Stimulated activated naive CD8-positive, alpha-beta T cell treated with anti-CD3 and anti-CD28 coated beads, Interleukin-15, Interleukin-2, amounts not matched to agents 100 ng/mL and 50 ng/mL, for 24 hours (primary cell): ENCODE measurements at regions not wholly inside any gene's neighbourhood (a gene's known extent, or its start where the extent isn't known, plus 50 kb on each side); places are given as distances from the start of the nearest gene placed in this dataset.

Source experiments
- H3K27ac Mint-ChIP-seq: one replicate; pipeline ENCODE4 v1.8.0; 2021; ENCODE audit warnings: mild to moderate bottlenecking, mixed read lengths
- H3K27me3 Mint-ChIP-seq: one replicate; pipeline ENCODE4 v1.8.0; 2021; ENCODE audit warnings: mixed read lengths
- H3K36me3 Mint-ChIP-seq: one replicate; pipeline ENCODE4 v1.8.0; 2021; ENCODE audit warnings: low read depth, mixed read lengths
- H3K4me1 Mint-ChIP-seq: one replicate; pipeline ENCODE4 v1.8.0; 2021; ENCODE audit warnings: low read depth, mixed read lengths
- H3K4me3 Mint-ChIP-seq: one replicate; pipeline ENCODE4 v1.8.0; 2021; ENCODE audit warnings: mild to moderate bottlenecking, mixed read lengths
- H3K9me3 Mint-ChIP-seq: one replicate; pipeline ENCODE4 v1.8.0; 2021; ENCODE audit warnings: mixed read lengths

- Mint-ChIP-seq H3K4me3 (no peak overlapping the region), H3K27ac (no peak overlapping the region), H3K9me3 (no peaks in the 10 kb centered on the region), H3K36me3 (no peaks in the 10 kb centered on the region), H3K4me1 (no peaks in the 10 kb centered on the region), H3K27me3 (no peaks in the 10 kb centered on the region)
Measured at GRCh38 chr6:10276106-10276505, 138.8 kb downstream of the TFAP2A start.

GRCh38 chr6:10272591-10272990, 142.3 kb downstream of the TFAP2A start:
- no peak overlapping the region for H3K4me3 Mint-ChIP-seq
- H3K9me3 Mint-ChIP-seq = no peaks in the 10 kb centered on the region
- no peaks in the 10 kb centered on the region for H3K4me1 Mint-ChIP-seq
- peaks cover 4% of the 10 kb centered on the region for H3K27me3 Mint-ChIP-seq
- no peaks in the 10 kb centered on the region for H3K36me3 Mint-ChIP-seq
- H3K27ac Mint-ChIP-seq = no peak overlapping the region

- Mint-ChIP-seq H3K27me3 (peaks cover 8% of the 10 kb centered on the region), H3K36me3 (no peaks in the 10 kb centered on the region), H3K9me3 (no peaks in the 10 kb centered on the region), H3K4me1 (no peaks in the 10 kb centered on the region), H3K4me3 (no peak overlapping the region), H3K27ac (no peak overlapping the region)
Measured at GRCh38 chr6:10271982-10272381, 142.9 kb downstream of the TFAP2A start.

- H3K27me3 Mint-ChIP-seq = peaks cover 14% of the 10 kb centered on the region
- H3K36me3 Mint-ChIP-seq = no peaks in the 10 kb centered on the region
- no peaks in the 10 kb centered on the region for H3K4me1 Mint-ChIP-seq
- H3K27ac Mint-ChIP-seq = no peak overlapping the region
- H3K9me3 Mint-ChIP-seq = no peaks in the 10 kb centered on the region
- H3K4me3 Mint-ChIP-seq = no peak overlapping the region
Measured at GRCh38 chr6:10269814-10270472, 144.9 kb downstream of the TFAP2A start.

GRCh38 chr6:10268611-10269310, 146.1 kb downstream of the TFAP2A start:
- Mint-ChIP-seq H3K4me3 (no peak overlapping the region), H3K4me1 (no peaks in the 10 kb centered on the region), H3K27ac (no peak overlapping the region), H3K36me3 (no peaks in the 10 kb centered on the region), H3K9me3 (no peaks in the 10 kb centered on the region), H3K27me3 (peaks cover 14% of the 10 kb centered on the region)

GRCh38 chr6:10268111-10268510, 146.8 kb downstream of the TFAP2A start:
- no peaks in the 10 kb centered on the region for H3K4me1 Mint-ChIP-seq

GRCh38 chr6:10266462-10266861, 148.4 kb downstream of the TFAP2A start:
- Mint-ChIP-seq H3K9me3 (no peaks in the 10 kb centered on the region), H3K27me3 (peaks cover 14% of the 10 kb centered on the region), H3K4me3 (no peak overlapping the region), H3K27ac (no peak overlapping the region), H3K4me1 (no peaks in the 10 kb centered on the region), H3K36me3 (no peaks in the 10 kb centered on the region)

More at GRCh38 chr6:10268111-10268510, 146.8 kb downstream of the TFAP2A start:
- Mint-ChIP-seq H3K4me3 (no peak overlapping the region), H3K9me3 (no peaks in the 10 kb centered on the region), H3K27me3 (peaks cover 14% of the 10 kb centered on the region), H3K27ac (no peak overlapping the region), H3K36me3 (no peaks in the 10 kb centered on the region)

GRCh38 chr6:10266061-10266460, 148.8 kb downstream of the TFAP2A start:
- Mint-ChIP-seq H3K36me3 (no peaks in the 10 kb centered on the region), H3K9me3 (no peaks in the 10 kb centered on the region), H3K4me3 (no peak overlapping the region), H3K4me1 (no peaks in the 10 kb centered on the region), H3K27me3 (peaks cover 14% of the 10 kb centered on the region), H3K27ac (no peak overlapping the region)

- no peaks in the 10 kb centered on the region for H3K9me3 Mint-ChIP-seq
- H3K4me3 Mint-ChIP-seq = no peak overlapping the region
- H3K27ac Mint-ChIP-seq = no peak overlapping the region
- peaks cover 10% of the 10 kb centered on the region for H3K27me3 Mint-ChIP-seq
- H3K36me3 Mint-ChIP-seq = no peaks in the 10 kb centered on the region
- no peaks in the 10 kb centered on the region for H3K4me1 Mint-ChIP-seq
Measured at GRCh38 chr6:10262505-10262904, 152.4 kb downstream of the TFAP2A start.

GRCh38 chr6:10259671-10260070, 155.2 kb downstream of the TFAP2A start:
- Mint-ChIP-seq H3K9me3 (peaks cover 3% of the 10 kb centered on the region), H3K27me3 (no peaks in the 10 kb centered on the region), H3K27ac (no peak overlapping the region), H3K4me3 (no peak overlapping the region), H3K36me3 (no peaks in the 10 kb centered on the region), H3K4me1 (no peaks in the 10 kb centered on the region)

- Mint-ChIP-seq H3K36me3 (no peaks in the 10 kb centered on the region), H3K27ac (no peak overlapping the region), H3K4me1 (no peaks in the 10 kb centered on the region), H3K9me3 (peaks cover 3% of the 10 kb centered on the region), H3K4me3 (no peak overlapping the region), H3K27me3 (no peaks in the 10 kb centered on the region)
Measured at GRCh38 chr6:10258341-10258740, 156.5 kb downstream of the TFAP2A start.

GRCh38 chr6:10256113-10256690, 158.7 kb downstream of the TFAP2A start:
- H3K4me1 Mint-ChIP-seq = no peaks in the 10 kb centered on the region
- H3K27ac Mint-ChIP-seq = no peak overlapping the region
- H3K36me3 Mint-ChIP-seq = no peaks in the 10 kb centered on the region
- no peak overlapping the region for H3K4me3 Mint-ChIP-seq
- H3K9me3 Mint-ChIP-seq = peaks cover 3% of the 10 kb centered on the region
- H3K27me3 Mint-ChIP-seq = no peaks in the 10 kb centered on the region

GRCh38 chr6:10250655-10251220, 164.1 kb downstream of the TFAP2A start:
- Mint-ChIP-seq H3K36me3 (no peaks in the 10 kb centered on the region), H3K27ac (no peak overlapping the region)

GRCh38 chr6:10248378-10248843, 166.5 kb downstream of the TFAP2A start:
- Mint-ChIP-seq H3K27ac (no peak overlapping the region), H3K36me3 (no peaks in the 10 kb centered on the region), H3K4me3 (no peak overlapping the region), H3K4me1 (no peaks in the 10 kb centered on the region), H3K27me3 (peaks cover 9% of the 10 kb centered on the region), H3K9me3 (peaks cover 5% of the 10 kb centered on the region)

More at GRCh38 chr6:10250655-10251220, 164.1 kb downstream of the TFAP2A start:
- Mint-ChIP-seq H3K4me3 (no peak overlapping the region), H3K9me3 (peaks cover 5% of the 10 kb centered on the region), H3K27me3 (peaks cover 9% of the 10 kb centered on the region), H3K4me1 (no peaks in the 10 kb centered on the region)
